NB4 (cell line): ENCODE measurements at regions not wholly inside any gene's neighbourhood (a gene's known extent, or its start where the extent isn't known, plus 50 kb on each side); places are given as distances from the start of the nearest gene placed in this dataset.

ENCODE experiments used
- MYC ChIP-seq: IDR thresholded peaks from 2 replicates; pipeline ENCODE4 v1.6.1; 2011; ENCODE audit warnings: low read depth, low read length
- POLR2A ChIP-seq: IDR thresholded peaks from 2 replicates; pipeline ENCODE4 v1.6.1; 2011; ENCODE audit warnings: mild to moderate bottlenecking; ENCODE audit not compliant: insufficient read length; ENCODE audit errors: extremely low read depth
- TF ChIP-seq, protein P1 (sequence below): IDR thresholded peaks from one replicate; pipeline ENCODE4 v1.5.1; 2012; ENCODE audit warnings: low read depth, low read length
- TF ChIP-seq, protein P2 (sequence below): IDR thresholded peaks from 2 replicates; pipeline ENCODE4 v1.6.1; 2011; ENCODE audit warnings: low read depth, low read length

DNA sequence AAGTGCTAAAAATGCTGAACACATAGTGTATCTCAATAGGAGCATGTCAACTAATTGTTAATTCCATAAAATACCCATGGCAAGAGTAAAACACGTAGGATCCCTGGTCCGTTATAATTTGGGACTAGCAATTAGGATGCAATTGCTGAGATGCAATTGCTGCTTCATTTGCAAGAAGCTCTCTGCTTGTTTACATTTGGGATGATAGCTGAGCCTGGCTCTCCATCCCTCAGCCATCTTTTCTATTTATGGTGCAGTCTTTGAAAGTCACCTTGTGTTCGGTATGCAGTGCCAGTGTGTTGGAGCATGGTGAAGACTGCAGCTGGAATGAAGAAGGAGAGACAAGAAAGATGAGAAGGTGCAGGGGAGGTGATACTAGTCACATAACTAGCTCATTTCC lies 191.3 kb downstream of the SNX10 start:
- TF ChIP-seq POLR2A (no peak), MYC (no peak)
- TF ChIP-seq, protein P1, sequence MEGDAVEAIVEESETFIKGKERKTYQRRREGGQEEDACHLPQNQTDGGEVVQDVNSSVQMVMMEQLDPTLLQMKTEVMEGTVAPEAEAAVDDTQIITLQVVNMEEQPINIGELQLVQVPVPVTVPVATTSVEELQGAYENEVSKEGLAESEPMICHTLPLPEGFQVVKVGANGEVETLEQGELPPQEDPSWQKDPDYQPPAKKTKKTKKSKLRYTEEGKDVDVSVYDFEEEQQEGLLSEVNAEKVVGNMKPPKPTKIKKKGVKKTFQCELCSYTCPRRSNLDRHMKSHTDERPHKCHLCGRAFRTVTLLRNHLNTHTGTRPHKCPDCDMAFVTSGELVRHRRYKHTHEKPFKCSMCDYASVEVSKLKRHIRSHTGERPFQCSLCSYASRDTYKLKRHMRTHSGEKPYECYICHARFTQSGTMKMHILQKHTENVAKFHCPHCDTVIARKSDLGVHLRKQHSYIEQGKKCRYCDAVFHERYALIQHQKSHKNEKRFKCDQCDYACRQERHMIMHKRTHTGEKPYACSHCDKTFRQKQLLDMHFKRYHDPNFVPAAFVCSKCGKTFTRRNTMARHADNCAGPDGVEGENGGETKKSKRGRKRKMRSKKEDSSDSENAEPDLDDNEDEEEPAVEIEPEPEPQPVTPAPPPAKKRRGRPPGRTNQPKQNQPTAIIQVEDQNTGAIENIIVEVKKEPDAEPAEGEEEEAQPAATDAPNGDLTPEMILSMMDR, result no peak
- TF ChIP-seq, protein P2, sequence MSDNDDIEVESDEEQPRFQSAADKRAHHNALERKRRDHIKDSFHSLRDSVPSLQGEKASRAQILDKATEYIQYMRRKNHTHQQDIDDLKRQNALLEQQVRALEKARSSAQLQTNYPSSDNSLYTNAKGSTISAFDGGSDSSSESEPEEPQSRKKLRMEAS, result no peak
